Uterus (tissue), 3 donors: ENCODE measurements at regions not wholly inside any gene's neighbourhood (a gene's known extent, or its start where the extent isn't known, plus 50 kb on each side); places are given as distances from the start of the nearest gene placed in this dataset.

ENCODE experiments used
- DNase-seq, 2 donors: peaks; one replicate each; pipeline ENCODE4 v3.0.0-alpha.2; 2019 to 2020
- H3K27ac ChIP-seq, 2 donors: fragments of 200-600 bp; sonication (generic); 1 replicate in 1 of 2; 2 replicates in 1 of 2; pipeline ENCODE4 v1.5.1; 2016 to 2018
- H3K27me3 ChIP-seq, 2 donors: fragments of 200-600 bp; sonication (generic); one replicate each; pipeline ENCODE4 v1.5.1; 2018 to 2019; ENCODE audit warnings: control low read depth in 1 of 2
- H3K36me3 ChIP-seq, 2 donors: fragments of 200-600 bp; sonication (generic); one replicate each; pipeline ENCODE4 v1.5.1; 2019; ENCODE audit warnings: control low read depth in 1 of 2
- H3K4me1 ChIP-seq, 2 donors: fragments of 200-600 bp; sonication (generic); one replicate each; pipeline ENCODE4 v1.5.1; 2018 to 2019; ENCODE audit warnings: control low read depth in 1 of 2
- H3K4me3 ChIP-seq, 2 donors: fragments of 200-600 bp; sonication (generic); 1 replicate in 1 of 2; 2 replicates in 1 of 2; pipeline ENCODE4 v1.5.1; 2018 to 2019; ENCODE audit warnings: mild to moderate bottlenecking in 1 of 2
- H3K9me3 ChIP-seq, 2 donors: fragments of 200-600 bp; sonication (generic); one replicate each; pipeline ENCODE4 v1.5.1; 2019; ENCODE audit warnings: control low read depth in 1 of 2
- CTCF ChIP-seq, 4 experiments: fragments of 200-600 bp in 2 of 4; fragments of 450-650 bp in 2 of 4; sonication (generic) in 2 of 4; IDR thresholded peaks; one replicate each; pipeline ENCODE4 v1.5.1; 2016 to 2019; ENCODE audit warnings: antibody characterized with exemption in 4 of 4, mild to moderate bottlenecking in 2 of 4, moderate library complexity in 1 of 4
- POLR2A ChIP-seq, 2 donors: fragments of 450-650 bp; IDR thresholded peaks; one replicate each; pipeline ENCODE4 v1.6.1; 2016; ENCODE audit warnings: antibody characterized with exemption in 2 of 2, mild to moderate bottlenecking in 1 of 2, moderate library complexity in 1 of 2
- intact Hi-C: fragments of 100-400 bp; cut with DNase I; formaldehyde crosslinking; loops from one replicate; pipeline ENCODE4 v1.15.1; 2023; ENCODE audit warnings: low total_unique reads
- donor health status: DM: yes; HTN: yes; CAD: no.

- no peak overlapping the region for H3K4me3 ChIP-seq
- H3K36me3 ChIP-seq: no peaks in the 10 kb centered on the region
- no peak for DNase-seq
- no peaks in the 10 kb centered on the region for H3K4me1 ChIP-seq
- no peaks in the 10 kb centered on the region for H3K9me3 ChIP-seq
- intact Hi-C loops: no loop called here
- no peak overlapping the region for H3K27ac ChIP-seq
- no peak for TF ChIP-seq POLR2A (IDR thresholded peaks at IDR 0.05)
- TF ChIP-seq CTCF (IDR thresholded peaks at IDR 0.05): no peak
- no peaks in the 10 kb centered on the region for H3K27me3 ChIP-seq
Measured at GRCh38 chr10:121129266-121129665, 278.1 kb downstream of the WDR11 start.

- no peak for DNase-seq
- H3K27me3 ChIP-seq: no peaks in the 10 kb centered on the region
- no peaks in the 10 kb centered on the region for H3K36me3 ChIP-seq
- H3K9me3 ChIP-seq: no peaks in the 10 kb centered on the region
- H3K27ac ChIP-seq: no peak overlapping the region
- H3K4me1 ChIP-seq: no peaks in the 10 kb centered on the region
- TF ChIP-seq CTCF (IDR thresholded peaks at IDR 0.05) (no peak), POLR2A (IDR thresholded peaks at IDR 0.05) (no peak)
- intact Hi-C loops: no loop called here
- no peak overlapping the region for H3K4me3 ChIP-seq
Measured at GRCh38 chr10:121130382-121130781, 279.2 kb downstream of the WDR11 start.

GRCh38 chr10:121131014-121131413, 279.9 kb downstream of the WDR11 start:
- TF ChIP-seq CTCF (IDR thresholded peaks at IDR 0.05): no peak
- TF ChIP-seq POLR2A (IDR thresholded peaks at IDR 0.05): no peak
- Histone ChIP-seq H3K4me3 (no peak overlapping the region), H3K9me3 (no peaks in the 10 kb centered on the region), H3K4me1 (no peaks in the 10 kb centered on the region), H3K36me3 (no peaks in the 10 kb centered on the region), H3K27ac (no peak overlapping the region), H3K27me3 (no peaks in the 10 kb centered on the region)
- intact Hi-C loops: no loop called here
- DNase-seq: no peak

GRCh38 chr10:121131426-121132265, 280.5 kb downstream of the WDR11 start:
- no peaks in the 10 kb centered on the region for H3K9me3 ChIP-seq
- intact Hi-C loops: no loop called here
- H3K27me3 ChIP-seq: no peaks in the 10 kb centered on the region
- no peak for DNase-seq
- TF ChIP-seq CTCF (IDR thresholded peaks at IDR 0.05) (no peak), POLR2A (IDR thresholded peaks at IDR 0.05) (no peak)
- H3K27ac ChIP-seq: no peak overlapping the region
- no peaks in the 10 kb centered on the region for H3K4me1 ChIP-seq
- no peak overlapping the region for H3K4me3 ChIP-seq
- no peaks in the 10 kb centered on the region for H3K36me3 ChIP-seq

GRCh38 chr10:121132273-121132672, 281.1 kb downstream of the WDR11 start:
- intact Hi-C loops: no loop called here
- Histone ChIP-seq H3K4me3 (no peak overlapping the region), H3K4me1 (no peaks in the 10 kb centered on the region), H3K27me3 (no peaks in the 10 kb centered on the region), H3K36me3 (no peaks in the 10 kb centered on the region), H3K9me3 (no peaks in the 10 kb centered on the region), H3K27ac (no peak overlapping the region)
- TF ChIP-seq POLR2A (IDR thresholded peaks at IDR 0.05): no peak
- TF ChIP-seq CTCF (IDR thresholded peaks at IDR 0.05): no peak
- DNase-seq: no peak
